ENCODE measurements at regions not wholly inside any gene's neighbourhood (a gene's known extent, or its start where the extent isn't known, plus 50 kb on each side); places are given as distances from the start of the nearest gene placed in this dataset.

DNA sequence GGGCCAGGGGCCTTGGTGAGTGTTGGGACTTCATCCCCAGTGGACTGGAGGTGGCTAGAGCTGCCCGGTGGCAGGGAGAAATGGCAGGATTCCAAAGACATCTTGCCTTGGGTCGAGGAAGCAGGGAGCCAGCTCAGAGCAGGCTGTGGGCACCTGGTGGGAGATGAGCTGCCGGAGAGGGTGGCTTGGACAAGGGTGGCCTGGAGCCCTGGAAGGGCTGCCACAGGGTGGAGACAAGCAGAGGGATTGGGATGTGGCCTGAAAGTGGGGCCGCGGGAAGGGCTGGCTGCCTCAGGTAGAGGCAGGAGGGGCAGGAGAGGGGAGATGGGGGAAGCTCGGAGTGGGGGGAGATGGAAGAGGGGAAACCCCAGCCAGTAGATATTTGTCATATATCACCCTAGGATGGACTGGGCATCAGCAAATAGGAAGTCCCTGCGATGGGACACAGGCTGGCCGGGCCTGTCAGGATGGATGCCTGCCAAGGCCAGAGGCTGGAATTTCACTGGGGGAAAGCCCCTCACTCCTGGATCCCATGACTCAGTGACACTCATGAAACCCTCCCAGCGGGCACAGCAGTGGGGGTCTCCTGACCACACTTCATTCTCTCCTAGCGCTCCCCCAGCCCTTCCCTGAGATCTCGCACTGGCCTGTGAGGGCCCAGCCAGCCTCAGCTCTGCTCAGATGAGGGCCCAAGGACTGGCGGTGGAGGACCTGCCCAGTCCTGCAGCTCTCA, 72.0 kb upstream of the SHISAL1 start:
- Histone ChIP-seq H3K36me3 (ENCODE audit: insufficient read depth, low read length) (no peaks in the 10 kb centered on the region), H3K4me3 (ENCODE audit: low read depth in 1 of 2, low read length in 2 of 2) (no peak overlapping the region), H3K4me2 (ENCODE audit: insufficient read depth, low read length) (no peak overlapping the region), H3K9ac (ENCODE audit: low read depth, low read length) (no peak overlapping the region), H3K27ac (ENCODE audit: low read length) (no peak overlapping the region), H3K4me1 (ENCODE audit: insufficient read depth, low read length) (no peaks in the 10 kb centered on the region), H3K27me3 (ENCODE audit: insufficient read depth, low read length, poor library complexity) (peaks cover 4% of the 10 kb centered on the region), H3K9me3 (ENCODE audit: insufficient read depth, low read length, severe bottlenecking) (no peaks in the 10 kb centered on the region), H3K79me2 (ENCODE audit: insufficient read depth, low read length) (no peaks in the 10 kb centered on the region), H2AFZ (ENCODE audit: low read depth, low read length) (no peak overlapping the region), H4K20me1 (ENCODE audit: insufficient read depth, low read length) (no peaks in the 10 kb centered on the region; the same call in 1 of the 2 replicates)
- TF ChIP-seq EZH2 (IDR thresholded peaks at IDR 0.05; ENCODE audit: borderline replicate concordance, low read depth, low read length, severe bottlenecking), result no peak
- TF ChIP-seq, protein P1, sequence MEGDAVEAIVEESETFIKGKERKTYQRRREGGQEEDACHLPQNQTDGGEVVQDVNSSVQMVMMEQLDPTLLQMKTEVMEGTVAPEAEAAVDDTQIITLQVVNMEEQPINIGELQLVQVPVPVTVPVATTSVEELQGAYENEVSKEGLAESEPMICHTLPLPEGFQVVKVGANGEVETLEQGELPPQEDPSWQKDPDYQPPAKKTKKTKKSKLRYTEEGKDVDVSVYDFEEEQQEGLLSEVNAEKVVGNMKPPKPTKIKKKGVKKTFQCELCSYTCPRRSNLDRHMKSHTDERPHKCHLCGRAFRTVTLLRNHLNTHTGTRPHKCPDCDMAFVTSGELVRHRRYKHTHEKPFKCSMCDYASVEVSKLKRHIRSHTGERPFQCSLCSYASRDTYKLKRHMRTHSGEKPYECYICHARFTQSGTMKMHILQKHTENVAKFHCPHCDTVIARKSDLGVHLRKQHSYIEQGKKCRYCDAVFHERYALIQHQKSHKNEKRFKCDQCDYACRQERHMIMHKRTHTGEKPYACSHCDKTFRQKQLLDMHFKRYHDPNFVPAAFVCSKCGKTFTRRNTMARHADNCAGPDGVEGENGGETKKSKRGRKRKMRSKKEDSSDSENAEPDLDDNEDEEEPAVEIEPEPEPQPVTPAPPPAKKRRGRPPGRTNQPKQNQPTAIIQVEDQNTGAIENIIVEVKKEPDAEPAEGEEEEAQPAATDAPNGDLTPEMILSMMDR (IDR thresholded peaks at IDR 0.05; ENCODE audit: borderline replicate concordance, extremely low read depth, low read length, poor library complexity, severe bottlenecking), result no peak
- DNase-seq (no peak), ATAC-seq (ENCODE audit: insufficient read depth, low read depth) (no peak)

DNA sequence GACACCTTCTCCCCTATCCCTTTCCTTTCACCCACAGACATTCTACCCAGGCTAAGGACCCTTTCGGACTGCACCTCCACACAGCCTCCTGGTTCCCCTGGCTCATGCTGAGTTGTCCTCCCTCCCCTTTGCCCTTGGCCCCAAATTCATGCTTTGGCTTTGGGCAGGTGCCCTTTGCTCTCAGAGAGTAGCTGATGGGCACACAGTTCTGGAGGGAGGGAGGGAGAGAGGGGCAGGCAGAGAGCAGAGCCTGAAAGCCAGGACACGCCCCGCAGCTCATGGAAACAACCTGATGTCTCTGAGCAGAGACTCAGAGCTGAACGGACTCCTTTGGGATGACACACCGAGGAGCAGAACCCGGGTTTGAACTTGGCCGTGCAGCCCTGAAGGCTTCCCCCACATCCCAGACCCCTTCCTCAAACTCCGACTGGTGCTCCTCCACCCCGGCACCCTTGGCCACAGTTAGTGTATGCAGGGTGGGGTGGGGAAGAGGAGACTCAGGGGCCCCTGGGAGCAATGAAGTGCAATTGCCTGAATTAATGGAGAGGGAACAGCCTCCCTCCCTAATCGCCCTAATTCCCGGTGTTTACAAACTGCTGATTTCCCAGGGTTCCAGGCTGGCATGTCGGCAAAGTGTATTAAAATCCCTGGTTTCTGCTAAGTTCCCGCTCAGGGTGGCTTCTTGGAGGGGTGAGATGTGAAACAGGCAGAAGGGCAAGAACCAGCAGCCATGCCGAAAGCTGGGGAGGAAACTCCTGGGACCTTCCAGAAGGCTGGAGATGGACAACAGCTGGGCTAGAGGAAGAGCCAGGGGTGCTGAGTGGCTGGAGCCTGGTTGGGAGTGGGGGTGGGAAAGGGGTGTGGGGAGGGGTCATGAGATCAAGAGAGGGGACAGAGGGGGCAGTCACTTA, 71.2 kb upstream of the SHISAL1 start:
- H3K27ac ChIP-seq (ENCODE audit: low read length), result no peak overlapping the region
- no peak for TF ChIP-seq EZH2 (IDR thresholded peaks at IDR 0.05; ENCODE audit: borderline replicate concordance, low read depth, low read length, severe bottlenecking)
- TF ChIP-seq, protein P1 (IDR thresholded peaks at IDR 0.05; ENCODE audit: borderline replicate concordance, extremely low read depth, low read length, poor library complexity, severe bottlenecking), result no peak
- no peak for ATAC-seq (ENCODE audit: insufficient read depth, low read depth)

DNA sequence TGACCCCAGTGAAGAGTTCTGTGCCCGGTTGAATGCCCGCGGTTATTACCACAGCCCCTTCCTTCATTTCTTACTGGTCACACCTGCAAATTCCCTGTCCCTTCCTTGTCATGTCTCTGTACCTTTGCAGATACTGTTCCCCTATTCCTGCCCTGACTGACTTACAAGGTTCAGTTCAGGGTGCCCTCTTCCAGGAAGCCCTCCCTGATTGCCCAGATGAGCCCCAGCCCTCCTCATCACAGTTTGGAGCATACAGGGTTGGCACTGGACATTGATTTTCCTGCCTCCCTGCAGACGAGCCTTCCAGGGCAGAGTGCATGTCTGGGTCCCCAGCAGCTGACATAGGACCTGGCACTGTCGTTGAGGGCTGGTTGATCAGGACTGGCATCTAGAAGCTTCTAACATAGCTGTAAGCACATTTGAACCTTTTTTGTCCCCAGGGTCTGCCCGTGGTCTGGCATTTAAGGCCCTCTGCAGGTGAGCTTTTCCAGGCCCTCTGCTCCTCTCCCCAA, 70.4 kb upstream of the SHISAL1 start:
- Histone ChIP-seq H3K9me3 (ENCODE audit: insufficient read depth, low read length, severe bottlenecking) (no peaks in the 10 kb centered on the region), H3K4me2 (ENCODE audit: insufficient read depth, low read length) (no peak overlapping the region), H3K27ac (ENCODE audit: low read length) (no peak overlapping the region), H3K79me2 (ENCODE audit: insufficient read depth, low read length) (no peaks in the 10 kb centered on the region), H3K4me1 (ENCODE audit: insufficient read depth, low read length) (no peaks in the 10 kb centered on the region), H2AFZ (ENCODE audit: low read depth, low read length) (no peak overlapping the region), H3K4me3 (ENCODE audit: low read depth in 1 of 2, low read length in 2 of 2) (no peak overlapping the region), H3K9ac (ENCODE audit: low read depth, low read length) (no peak overlapping the region), H4K20me1 (ENCODE audit: insufficient read depth, low read length) (no peaks in the 10 kb centered on the region; the same call in 1 of the 2 replicates), H3K36me3 (ENCODE audit: insufficient read depth, low read length) (no peaks in the 10 kb centered on the region), H3K27me3 (ENCODE audit: insufficient read depth, low read length, poor library complexity) (peaks cover 6% of the 10 kb centered on the region)
- no peak for TF ChIP-seq EZH2 (IDR thresholded peaks at IDR 0.05; ENCODE audit: borderline replicate concordance, low read depth, low read length, severe bottlenecking)
- TF ChIP-seq, protein P1 (IDR thresholded peaks at IDR 0.05; ENCODE audit: borderline replicate concordance, extremely low read depth, low read length, poor library complexity, severe bottlenecking), result no peak
- DNase-seq (no peak), ATAC-seq (ENCODE audit: insufficient read depth, low read depth) (no peak)

More for the DNA sequence above, 71.2 kb upstream of the SHISAL1 start:
- Histone ChIP-seq H3K4me2 (ENCODE audit: insufficient read depth, low read length) (no peak overlapping the region), H3K4me1 (ENCODE audit: insufficient read depth, low read length) (no peaks in the 10 kb centered on the region), H2AFZ (ENCODE audit: low read depth, low read length) (no peak overlapping the region), H3K36me3 (ENCODE audit: insufficient read depth, low read length) (no peaks in the 10 kb centered on the region), H3K27me3 (ENCODE audit: insufficient read depth, low read length, poor library complexity) (peaks cover 4% of the 10 kb centered on the region), H3K9me3 (ENCODE audit: insufficient read depth, low read length, severe bottlenecking) (no peaks in the 10 kb centered on the region), H3K79me2 (ENCODE audit: insufficient read depth, low read length) (no peaks in the 10 kb centered on the region), H3K9ac (ENCODE audit: low read depth, low read length) (no peak overlapping the region), H4K20me1 (ENCODE audit: insufficient read depth, low read length) (no peaks in the 10 kb centered on the region; the same call in 1 of the 2 replicates), H3K4me3 (ENCODE audit: low read depth in 1 of 2, low read length in 2 of 2) (no peak overlapping the region)
- DNase-seq, result no peak
